GM23248 (cell line): ENCODE measurements at regions not wholly inside any gene's neighbourhood (a gene's known extent, or its start where the extent isn't known, plus 50 kb on each side); places are given as distances from the start of the nearest gene placed in this dataset.

ENCODE experiments used
- EZH2 ChIP-seq: fragments of 200-600 bp; sonication (generic); IDR thresholded peaks from 2 replicates; pipeline ENCODE4 v1.6.1; 2018; ENCODE audit warnings: antibody characterized with exemption, mild to moderate bottlenecking; ENCODE audit not compliant: insufficient read depth, poor library complexity, severe bottlenecking
- EZH2phosphoT487 ChIP-seq: fragments of 200-600 bp; sonication (generic); IDR thresholded peaks from 2 replicates; pipeline ENCODE4 v1.6.1; 2018; ENCODE audit warnings: antibody characterized with exemption, moderate library complexity, mild to moderate bottlenecking, low read depth; ENCODE audit not compliant: insufficient read depth

DNA sequence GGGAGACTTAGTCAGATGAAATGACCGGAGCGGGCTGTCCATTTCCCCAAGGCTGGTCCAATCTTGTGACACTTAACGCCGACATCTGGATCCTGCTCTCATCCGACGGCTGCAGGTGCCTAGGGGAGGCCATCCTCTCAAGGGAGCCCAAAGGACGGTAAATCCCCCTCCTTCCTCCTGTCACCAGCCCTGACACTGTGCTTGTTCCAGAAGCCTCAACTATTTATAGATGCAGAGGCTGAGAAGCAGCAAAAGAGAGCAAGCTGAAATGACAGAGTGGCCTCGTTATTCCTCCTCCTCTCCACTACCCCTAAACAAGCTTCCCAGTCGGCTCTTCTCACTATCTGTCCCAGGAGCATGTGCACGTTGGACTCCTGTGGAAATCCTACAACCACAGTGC is 533.7 kb downstream of the LIG4 start:
- TF ChIP-seq EZH2 = no peak
- TF ChIP-seq EZH2phosphoT487 = no peak
